ENCODE measurements at regions not wholly inside any gene's neighbourhood (a gene's known extent, or its start where the extent isn't known, plus 50 kb on each side); places are given as distances from the start of the nearest gene placed in this dataset.

GRCh38 chrY:19265404-19265803 lies 479.1 kb downstream of the KDM5D start:
- DNase-seq (ENCODE audit: low spot score) = no peak
- Histone ChIP-seq H3K27ac (ENCODE audit: poor library complexity, severe bottlenecking) (peak overlapping the region; percentile 94), H3K4me3 (ENCODE audit: severe bottlenecking) (no peak overlapping the region), H3K9me3 (ENCODE audit: severe bottlenecking) (no peaks in the 10 kb centered on the region), H3K27me3 (ENCODE audit: insufficient read depth, poor library complexity, severe bottlenecking) (no peaks in the 10 kb centered on the region), H3K36me3 (ENCODE audit: low read depth) (no peaks in the 10 kb centered on the region), H3K4me1 (ENCODE audit: insufficient read depth, poor library complexity, severe bottlenecking) (peaks cover 40% of the 10 kb centered on the region)
- no peak for TF ChIP-seq CTCF (IDR thresholded peaks at IDR 0.05; ENCODE audit: poor library complexity, severe bottlenecking)
- peak; percentile 53 for ATAC-seq (ENCODE audit: low read depth)

DNA sequence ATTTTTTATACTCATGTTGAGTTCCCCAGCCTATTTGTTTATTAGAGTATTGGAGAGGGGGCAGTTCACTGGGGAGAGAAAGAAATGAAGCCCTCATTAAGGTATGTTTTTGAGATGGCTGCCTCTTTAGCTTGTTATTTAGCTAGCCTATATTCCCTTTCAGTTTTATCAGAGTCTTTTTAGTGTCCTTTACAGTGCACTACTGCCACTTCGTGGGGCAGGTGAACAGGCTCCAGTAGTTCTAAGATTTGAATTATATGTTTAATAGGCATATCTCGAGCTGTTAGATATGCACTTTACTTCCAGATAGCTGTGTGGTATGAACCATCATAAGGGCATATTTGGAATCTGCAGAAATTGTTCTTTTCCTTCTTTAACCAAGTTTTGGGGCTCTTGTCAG lies 482.2 kb downstream of the KDM5D start:
- H3K27ac ChIP-seq (ENCODE audit: poor library complexity, severe bottlenecking) = no peak overlapping the region
- no peak overlapping the region for H3K4me3 ChIP-seq (ENCODE audit: severe bottlenecking)
- H3K4me1 ChIP-seq (ENCODE audit: insufficient read depth, poor library complexity, severe bottlenecking) = peaks cover 18% of the 10 kb centered on the region
- no peaks in the 10 kb centered on the region for H3K36me3 ChIP-seq (ENCODE audit: low read depth)
- ATAC-seq (ENCODE audit: low read depth) (peak; percentile 70), DNase-seq (ENCODE audit: low spot score) (no peak)
- no peaks in the 10 kb centered on the region for H3K27me3 ChIP-seq (ENCODE audit: insufficient read depth, poor library complexity, severe bottlenecking)
- no peaks in the 10 kb centered on the region for H3K9me3 ChIP-seq (ENCODE audit: severe bottlenecking)
- TF ChIP-seq CTCF (IDR thresholded peaks at IDR 0.05; ENCODE audit: poor library complexity, severe bottlenecking) = peak; percentile 50

DNA sequence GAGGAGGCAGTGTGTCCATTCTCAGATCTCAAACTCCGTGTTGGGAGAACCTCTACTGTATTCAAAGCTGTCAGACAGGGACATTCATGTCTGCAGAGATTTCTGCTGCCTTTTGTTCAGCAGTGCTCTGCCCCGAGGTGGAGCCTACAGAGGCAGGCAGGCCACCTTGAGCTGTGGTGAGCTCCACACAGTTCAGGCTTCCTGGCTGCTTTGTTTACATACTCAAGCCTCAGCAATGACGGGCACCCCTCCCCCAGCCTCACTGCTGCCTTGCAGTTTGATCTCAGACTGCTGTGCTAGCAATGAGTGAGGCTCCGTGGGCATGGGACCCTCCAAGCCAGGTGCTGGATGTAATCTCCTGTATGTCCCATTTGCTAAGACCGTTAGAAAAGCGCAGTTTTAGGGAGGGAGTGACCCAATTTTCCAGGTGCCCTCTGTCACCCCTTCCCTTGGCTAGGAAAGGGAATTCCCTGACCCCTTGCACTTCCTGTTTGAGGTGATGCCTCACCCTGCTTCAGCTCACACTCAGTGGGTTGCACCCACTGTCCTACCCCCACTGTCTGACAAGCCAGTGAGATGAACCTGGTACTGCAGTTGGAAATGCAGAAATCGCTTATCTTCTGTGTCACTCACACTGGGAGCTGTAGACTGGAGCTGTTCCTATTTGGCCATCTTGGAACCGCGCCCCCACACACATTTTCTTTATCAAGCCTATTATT lies 458.9 kb upstream of the HSFY2 start:
- no peak for DNase-seq (ENCODE audit: low spot score)
- no peaks in the 10 kb centered on the region for H3K36me3 ChIP-seq (ENCODE audit: low read depth)
- H3K27ac ChIP-seq (ENCODE audit: poor library complexity, severe bottlenecking) = no peak overlapping the region
- TF ChIP-seq CTCF (IDR thresholded peaks at IDR 0.05; ENCODE audit: poor library complexity, severe bottlenecking) = no peak
- no peak for ATAC-seq (ENCODE audit: low read depth)
- H3K4me3 ChIP-seq (ENCODE audit: severe bottlenecking) = no peak overlapping the region
- no peaks in the 10 kb centered on the region for H3K9me3 ChIP-seq (ENCODE audit: severe bottlenecking)
- H3K27me3 ChIP-seq (ENCODE audit: insufficient read depth, poor library complexity, severe bottlenecking) = no peaks in the 10 kb centered on the region
- no peaks in the 10 kb centered on the region for H3K4me1 ChIP-seq (ENCODE audit: insufficient read depth, poor library complexity, severe bottlenecking)

DNA sequence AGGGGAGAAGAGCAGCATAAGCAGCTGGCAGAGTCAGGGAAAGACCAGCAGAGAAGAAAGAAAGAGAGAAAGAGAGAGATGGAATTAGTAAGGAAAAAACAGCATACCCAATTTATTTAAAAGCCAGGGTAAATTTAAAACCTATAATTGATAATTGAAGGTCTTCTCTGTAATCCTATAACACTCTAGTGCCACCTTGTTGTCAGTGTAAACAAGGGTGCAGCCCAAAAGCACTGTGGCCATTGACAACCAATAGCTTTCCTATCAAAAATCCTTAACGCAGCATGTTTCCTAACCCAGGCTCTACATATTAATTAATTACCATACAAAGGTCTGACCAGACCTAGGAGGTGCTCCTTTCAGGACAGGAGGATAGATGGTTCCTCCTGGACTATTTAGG lies 447.2 kb upstream of the HSFY2 start:
- no peak overlapping the region for H3K27ac ChIP-seq (ENCODE audit: poor library complexity, severe bottlenecking)
- no peaks in the 10 kb centered on the region for H3K36me3 ChIP-seq (ENCODE audit: low read depth)
- no peaks in the 10 kb centered on the region for H3K27me3 ChIP-seq (ENCODE audit: insufficient read depth, poor library complexity, severe bottlenecking)
- ATAC-seq (ENCODE audit: low read depth) (no peak), DNase-seq (ENCODE audit: low spot score) (no peak)
- no peak overlapping the region for H3K4me3 ChIP-seq (ENCODE audit: severe bottlenecking)
- TF ChIP-seq CTCF (IDR thresholded peaks at IDR 0.05; ENCODE audit: poor library complexity, severe bottlenecking) = peak; percentile 45
- H3K9me3 ChIP-seq (ENCODE audit: severe bottlenecking) = no peaks in the 10 kb centered on the region
- no peaks in the 10 kb centered on the region for H3K4me1 ChIP-seq (ENCODE audit: insufficient read depth, poor library complexity, severe bottlenecking)

DNA sequence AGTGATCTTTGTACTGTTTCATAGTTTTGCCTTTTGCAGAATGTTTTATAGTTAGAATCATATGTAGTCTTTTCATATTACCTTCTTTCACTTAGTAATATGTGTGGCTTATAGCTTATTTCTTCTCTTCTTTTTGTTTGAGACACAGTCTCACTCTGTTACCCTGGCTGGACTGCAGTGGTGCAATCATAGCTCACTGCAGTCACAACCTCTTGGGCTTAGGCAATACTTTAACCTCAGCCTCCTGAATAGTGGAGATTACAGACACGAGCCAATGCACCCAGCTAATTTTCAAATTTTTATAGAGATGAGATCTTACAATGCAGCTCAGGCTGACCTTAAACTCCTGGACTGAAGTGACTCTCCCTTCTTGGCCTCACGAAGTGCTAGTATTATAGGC lies 435.4 kb upstream of the HSFY2 start:
- DNase-seq (ENCODE audit: low spot score) (no peak), ATAC-seq (ENCODE audit: low read depth) (no peak)
- Histone ChIP-seq H3K4me1 (ENCODE audit: insufficient read depth, poor library complexity, severe bottlenecking) (no peaks in the 10 kb centered on the region), H3K36me3 (ENCODE audit: low read depth) (no peaks in the 10 kb centered on the region), H3K27me3 (ENCODE audit: insufficient read depth, poor library complexity, severe bottlenecking) (no peaks in the 10 kb centered on the region), H3K4me3 (ENCODE audit: severe bottlenecking) (no peak overlapping the region), H3K27ac (ENCODE audit: poor library complexity, severe bottlenecking) (no peak overlapping the region), H3K9me3 (ENCODE audit: severe bottlenecking) (no peaks in the 10 kb centered on the region)
- no peak for TF ChIP-seq CTCF (IDR thresholded peaks at IDR 0.05; ENCODE audit: poor library complexity, severe bottlenecking)
